GM12872 (cell line): ENCODE measurements at regions not wholly inside any gene's neighbourhood (a gene's known extent, or its start where the extent isn't known, plus 50 kb on each side); places are given as distances from the start of the nearest gene placed in this dataset.

Experiments used
- TF ChIP-seq, protein P1 (sequence below): IDR thresholded peaks from 3 replicates; pipeline ENCODE4 v1.5.1; 2011; ENCODE audit warnings: low read depth, mild to moderate bottlenecking, low read length, moderate library complexity; ENCODE audit not compliant: insufficient read depth

- TF ChIP-seq, protein P1, sequence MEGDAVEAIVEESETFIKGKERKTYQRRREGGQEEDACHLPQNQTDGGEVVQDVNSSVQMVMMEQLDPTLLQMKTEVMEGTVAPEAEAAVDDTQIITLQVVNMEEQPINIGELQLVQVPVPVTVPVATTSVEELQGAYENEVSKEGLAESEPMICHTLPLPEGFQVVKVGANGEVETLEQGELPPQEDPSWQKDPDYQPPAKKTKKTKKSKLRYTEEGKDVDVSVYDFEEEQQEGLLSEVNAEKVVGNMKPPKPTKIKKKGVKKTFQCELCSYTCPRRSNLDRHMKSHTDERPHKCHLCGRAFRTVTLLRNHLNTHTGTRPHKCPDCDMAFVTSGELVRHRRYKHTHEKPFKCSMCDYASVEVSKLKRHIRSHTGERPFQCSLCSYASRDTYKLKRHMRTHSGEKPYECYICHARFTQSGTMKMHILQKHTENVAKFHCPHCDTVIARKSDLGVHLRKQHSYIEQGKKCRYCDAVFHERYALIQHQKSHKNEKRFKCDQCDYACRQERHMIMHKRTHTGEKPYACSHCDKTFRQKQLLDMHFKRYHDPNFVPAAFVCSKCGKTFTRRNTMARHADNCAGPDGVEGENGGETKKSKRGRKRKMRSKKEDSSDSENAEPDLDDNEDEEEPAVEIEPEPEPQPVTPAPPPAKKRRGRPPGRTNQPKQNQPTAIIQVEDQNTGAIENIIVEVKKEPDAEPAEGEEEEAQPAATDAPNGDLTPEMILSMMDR: no peak
Measured at GRCh38 chr3:116601206-116601605, 108.4 kb upstream of the TUSC7 start.

DNA sequence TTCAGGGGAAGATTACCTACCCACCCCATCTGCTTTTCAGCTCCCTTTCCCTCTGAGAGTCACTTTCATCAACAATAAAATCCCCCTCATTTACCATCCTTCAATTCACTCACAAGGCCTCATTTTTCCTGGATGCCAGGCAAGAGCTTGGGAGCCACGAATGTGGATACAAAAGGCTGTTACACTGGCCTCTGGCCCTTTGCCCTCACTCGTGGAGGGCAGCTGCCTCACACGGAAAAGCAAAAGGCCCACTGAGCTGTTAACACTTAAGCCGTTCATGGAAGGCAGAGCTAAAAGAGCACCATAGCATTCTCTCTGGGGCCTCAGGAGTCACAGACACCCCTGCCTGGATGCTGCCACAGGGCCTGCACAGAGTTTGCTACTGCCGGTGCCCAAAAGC is 102.4 kb upstream of the TUSC7 start:
- TF ChIP-seq, protein P1: no peak

- TF ChIP-seq, protein P1: no peak
Measured at GRCh38 chr3:116610124-116610523, 99.5 kb upstream of the TUSC7 start.

DNA sequence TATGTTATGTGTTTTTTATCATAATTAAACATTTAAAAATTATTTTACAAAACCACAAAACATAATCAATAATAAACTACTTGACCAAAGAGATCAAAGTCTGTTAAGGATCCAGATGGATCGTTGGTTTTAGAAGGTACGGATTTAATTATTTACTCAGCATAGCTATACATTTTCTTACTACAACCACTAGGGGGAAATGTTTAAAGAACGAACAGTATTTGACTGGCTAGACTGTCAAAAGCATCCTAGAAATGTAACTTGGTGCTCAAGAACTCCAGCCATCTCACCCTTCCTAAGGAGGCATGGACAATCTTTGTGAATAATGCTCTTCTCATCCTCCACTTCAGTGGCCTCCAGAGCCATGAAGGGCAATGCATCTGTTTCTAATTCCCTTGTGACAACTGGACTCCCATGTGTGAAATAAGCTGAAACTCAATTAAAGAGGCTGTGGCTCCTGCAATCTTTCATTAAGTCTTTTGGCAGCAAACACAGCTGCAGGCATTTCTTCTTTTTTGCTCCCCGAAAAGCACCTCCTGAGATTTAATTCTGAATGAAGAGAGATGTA is 94.7 kb upstream of the TUSC7 start:
- TF ChIP-seq, protein P1: peak; percentile 32; the same call in 1 of the 3 replicates

- TF ChIP-seq, protein P1: no peak
Measured at GRCh38 chr3:116618138-116618537, 91.4 kb upstream of the TUSC7 start.

DNA sequence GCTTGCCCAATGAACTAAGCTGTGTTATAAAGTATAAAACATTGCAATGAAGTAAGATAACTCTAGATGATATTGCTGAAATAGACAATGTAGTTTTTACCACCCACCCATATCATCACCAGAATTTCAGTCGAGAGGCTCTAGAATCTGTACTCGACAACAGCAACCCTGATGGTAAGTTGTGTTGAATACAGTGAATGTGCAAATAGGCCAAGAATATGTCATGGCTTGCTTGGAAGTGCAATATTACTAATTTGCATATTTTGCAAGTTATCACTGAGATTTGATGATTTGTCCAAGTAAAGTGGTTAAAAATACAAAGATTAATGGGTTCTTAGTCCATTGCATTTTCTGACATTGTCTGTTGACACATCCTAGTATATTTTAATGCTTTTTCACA is 90.6 kb upstream of the TUSC7 start:
- TF ChIP-seq, protein P1: no peak

- TF ChIP-seq, protein P1: no peak
Measured at GRCh38 chr3:116630494-116630893, 79.1 kb upstream of the TUSC7 start.
